ENCODE measurements at regions not wholly inside any gene's neighbourhood (a gene's known extent, or its start where the extent isn't known, plus 50 kb on each side); places are given as distances from the start of the nearest gene placed in this dataset.

DNA sequence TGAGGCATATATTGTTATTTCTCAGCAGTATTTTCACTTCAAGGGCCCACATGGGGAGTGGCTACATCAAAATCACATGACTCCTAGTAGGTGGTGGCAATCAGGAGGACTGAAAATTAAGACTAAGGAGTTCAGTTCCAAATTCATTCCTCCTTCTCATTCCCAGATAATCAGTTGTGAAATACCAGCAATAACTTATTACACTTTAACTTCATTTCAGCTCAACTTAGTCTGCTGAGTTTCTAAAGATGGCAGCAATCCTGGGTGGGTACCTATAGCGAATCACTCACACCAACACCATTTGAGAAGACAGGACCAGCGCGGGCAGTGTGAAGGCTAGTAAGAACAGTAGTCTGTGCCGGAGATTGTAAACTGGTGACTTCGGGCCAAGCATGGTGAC lies 63.9 kb upstream of the SLC10A2 start:
- 88 to 96% methylated on average over 5 of the region's 5 CpGs for WGBS, 2 donors
- Histone ChIP-seq H3K9me3 (no peaks in the 10 kb centered on the region), H3K4me1 (no peaks in the 10 kb centered on the region), H3K4me3 (no peak overlapping the region), H3K27me3 (no peaks in the 10 kb centered on the region), H3K27ac (no peak overlapping the region), H3K36me3 (no peaks in the 10 kb centered on the region)
- TF ChIP-seq, protein P1, sequence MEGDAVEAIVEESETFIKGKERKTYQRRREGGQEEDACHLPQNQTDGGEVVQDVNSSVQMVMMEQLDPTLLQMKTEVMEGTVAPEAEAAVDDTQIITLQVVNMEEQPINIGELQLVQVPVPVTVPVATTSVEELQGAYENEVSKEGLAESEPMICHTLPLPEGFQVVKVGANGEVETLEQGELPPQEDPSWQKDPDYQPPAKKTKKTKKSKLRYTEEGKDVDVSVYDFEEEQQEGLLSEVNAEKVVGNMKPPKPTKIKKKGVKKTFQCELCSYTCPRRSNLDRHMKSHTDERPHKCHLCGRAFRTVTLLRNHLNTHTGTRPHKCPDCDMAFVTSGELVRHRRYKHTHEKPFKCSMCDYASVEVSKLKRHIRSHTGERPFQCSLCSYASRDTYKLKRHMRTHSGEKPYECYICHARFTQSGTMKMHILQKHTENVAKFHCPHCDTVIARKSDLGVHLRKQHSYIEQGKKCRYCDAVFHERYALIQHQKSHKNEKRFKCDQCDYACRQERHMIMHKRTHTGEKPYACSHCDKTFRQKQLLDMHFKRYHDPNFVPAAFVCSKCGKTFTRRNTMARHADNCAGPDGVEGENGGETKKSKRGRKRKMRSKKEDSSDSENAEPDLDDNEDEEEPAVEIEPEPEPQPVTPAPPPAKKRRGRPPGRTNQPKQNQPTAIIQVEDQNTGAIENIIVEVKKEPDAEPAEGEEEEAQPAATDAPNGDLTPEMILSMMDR (IDR thresholded peaks at IDR 0.05): no peak
- DNase-seq (no peak), ATAC-seq (no peak)
- intact Hi-C loops (cut with DNase I): loop anchor here in 1 of 10 donors (10.0 kb wide), 1 partner anchor 215 kb away; no protein-coding TSS in a partner anchor
